Endothelial cell of umbilical vein (primary cell): ENCODE measurements at regions not wholly inside any gene's neighbourhood (a gene's known extent, or its start where the extent isn't known, plus 50 kb on each side); places are given as distances from the start of the nearest gene placed in this dataset.

Experiments used
- BruUV-seq: library from RNA; stranded (reverse); fragments of 400-500 nt; replicated peaks from 2 replicates; lab custom pipeline; 2021; lab: Mats Ljungman, UMichigan
- CTCF ChIA-PET: fragments of 300-600, 350-600 bp; sonication (Branson Sonifier 250); formaldehyde crosslinking; loops from one replicate; lab custom pipeline; 2021; ENCODE audit warnings: antibody characterized with exemption, inconsistent platforms; lab: Charles Lee
- POLR2A ChIA-PET: fragments of 300-600, 350-600 bp; sonication (Branson Sonifier 250); formaldehyde crosslinking; loops from one replicate; lab custom pipeline; 2021; ENCODE audit warnings: antibody characterized with exemption, inconsistent platforms; lab: Charles Lee
- DNase-seq: peaks from one replicate; pipeline ENCODE4 v3.0.0-alpha.2; 2011; ENCODE audit warnings: low read depth, low spot score
- FAIRE-seq: peaks from 2 replicates; lab custom pipeline; 2011; peaks lifted over from hg19 to GRCh38; lab: Jason Lieb, UNC
- H2AFZ ChIP-seq: 2 replicates; pipeline ENCODE4 v1.6.0; 2012; ENCODE audit warnings: low read depth, low read length, control low read depth, inconsistent platforms
- H3K27ac ChIP-seq: 2 replicates; pipeline ENCODE4 v1.5.1; 2011; ENCODE audit warnings: low read depth, mild to moderate bottlenecking, control low read depth, low read length, moderate library complexity; ENCODE audit not compliant: insufficient read depth
- H3K27me3 ChIP-seq, 2 experiments: 2 replicates each; pipeline versions ENCODE4 v1.6.0 to v1.6.1; 2011; ENCODE audit warnings: low read length in 2 of 2, mixed read lengths in 1 of 2; ENCODE audit not compliant: control insufficient read depth in 2 of 2, insufficient read depth in 2 of 2
- H3K36me3 ChIP-seq, 2 experiments: 2 replicates in 1 of 2; 3 replicates in 1 of 2; pipeline ENCODE4 v1.5.1; 2011; ENCODE audit warnings: low read length in 2 of 2, mild to moderate bottlenecking in 1 of 2, moderate library complexity in 1 of 2; ENCODE audit not compliant: control insufficient read depth in 2 of 2, insufficient read depth in 2 of 2; ENCODE audit errors: extremely low read depth in 1 of 2
- H3K4me1 ChIP-seq: 3 replicates; pipeline ENCODE4 v1.5.1; 2011; ENCODE audit warnings: mild to moderate bottlenecking, low read length; ENCODE audit not compliant: control insufficient read depth, insufficient read depth; ENCODE audit errors: extremely low read depth
- H3K4me2 ChIP-seq: 2 replicates; pipeline ENCODE4 v1.6.1; 2011; ENCODE audit warnings: low read length, control low read depth, mixed read lengths; ENCODE audit not compliant: insufficient read depth
- H3K4me3 ChIP-seq, 3 experiments: fragments of 200-600 bp in 1 of 3; sonication (generic), shearing (Covaris generic) in 1 of 3; replicated peaks in 1 of 3; 2 replicates each; pipeline ENCODE4 v1.5.1; 2011 to 2016; ENCODE audit warnings: control low read depth in 3 of 3, low read length in 3 of 3, mild to moderate bottlenecking in 2 of 3, inconsistent platforms in 1 of 3, low read depth in 1 of 3, moderate library complexity in 1 of 3; ENCODE audit not compliant: insufficient read depth in 1 of 3
- H3K79me2 ChIP-seq: 2 replicates; pipeline ENCODE4 v1.6.0; 2012; ENCODE audit warnings: low read length, inconsistent platforms; ENCODE audit not compliant: control insufficient read depth, insufficient read depth
- H3K9ac ChIP-seq: replicated peaks from 2 replicates; pipeline ENCODE3; 2011; ENCODE audit warnings: low read length, control low read depth; ENCODE audit not compliant: insufficient read depth; ENCODE audit errors: extremely low read depth
- H3K9me1 ChIP-seq: replicated peaks from 3 replicates; pipeline ENCODE4 v1.6.0; 2011; ENCODE audit warnings: mild to moderate bottlenecking, low read length; ENCODE audit not compliant: control insufficient read depth, insufficient read depth; ENCODE audit errors: extremely low read depth
- H3K9me3 ChIP-seq: replicated peaks from 2 replicates; pipeline ENCODE4 v1.5.1; 2012; ENCODE audit warnings: low read length, inconsistent platforms; ENCODE audit not compliant: control insufficient read depth, insufficient read depth
- H4K20me1 ChIP-seq: replicated peaks from 2 replicates; pipeline ENCODE3; 2011; ENCODE audit warnings: mild to moderate bottlenecking, low read length; ENCODE audit not compliant: control insufficient read depth, insufficient read depth; ENCODE audit errors: extremely low read depth
- EZH2 ChIP-seq: IDR thresholded peaks from 2 replicates; pipeline ENCODE4 v1.6.1; 2012; ENCODE audit warnings: borderline replicate concordance, low read depth, mild to moderate bottlenecking, moderate library complexity, low read length, inconsistent platforms; ENCODE audit not compliant: severe bottlenecking
- FOS ChIP-seq: IDR thresholded peaks from 2 replicates; pipeline ENCODE4 v1.6.1; 2011; ENCODE audit warnings: mild to moderate bottlenecking, low read length, moderate library complexity, borderline replicate concordance; ENCODE audit not compliant: insufficient read depth
- GATA2 ChIP-seq: IDR thresholded peaks from 2 replicates; pipeline ENCODE4 v1.7.0; 2011; ENCODE audit warnings: low read depth, mild to moderate bottlenecking, moderate library complexity, mixed read lengths, low read length; ENCODE audit not compliant: insufficient read length, insufficient read depth
- MYC ChIP-seq: IDR thresholded peaks from one replicate; pipeline ENCODE4 v1.6.1; 2011; ENCODE audit warnings: mild to moderate bottlenecking, low read depth, low read length
- POLR2A ChIP-seq: IDR thresholded peaks from 2 replicates; pipeline ENCODE4 v1.6.1; 2012; ENCODE audit warnings: low read depth, mild to moderate bottlenecking, control low read depth, low read length
- POLR2AphosphoS5 ChIP-seq: IDR thresholded peaks from 2 replicates; pipeline ENCODE4 v1.6.1; 2012; ENCODE audit warnings: low read depth, mild to moderate bottlenecking, control low read depth, low read length, moderate library complexity; ENCODE audit not compliant: insufficient read depth
- dilution Hi-C: fragments of 300-500 bp; cut with MboI; formaldehyde crosslinking; loops from one replicate; pipeline ENCODE4 v1.15.0; 2019; ENCODE audit warnings: low sequenced_read_pairs; ENCODE audit not compliant: extremely low pct_ligation_motif_present
- intact Hi-C: fragments of 100-400 bp; cut with micrococcal nuclease; formaldehyde crosslinking; loops from one replicate; pipeline ENCODE4 v1.10.0; 2022
- TF ChIP-seq, protein P1 (sequence below), 2 donors: IDR thresholded peaks; 1 replicate in 1 of 2; 2 replicates in 1 of 2; pipeline ENCODE4 v1.5.1; 2011; ENCODE audit warnings: low read length in 2 of 2, mild to moderate bottlenecking in 2 of 2, moderate library complexity in 2 of 2, control low read depth in 1 of 2, inconsistent platforms in 1 of 2, low read depth in 1 of 2; ENCODE audit not compliant: insufficient read depth in 1 of 2; ENCODE audit errors: extremely low read depth in 1 of 2
- TF ChIP-seq, protein P2 (sequence below): IDR thresholded peaks from 2 replicates; pipeline ENCODE4 v1.6.1; 2011; ENCODE audit not compliant: insufficient read depth, insufficient read length

DNA sequence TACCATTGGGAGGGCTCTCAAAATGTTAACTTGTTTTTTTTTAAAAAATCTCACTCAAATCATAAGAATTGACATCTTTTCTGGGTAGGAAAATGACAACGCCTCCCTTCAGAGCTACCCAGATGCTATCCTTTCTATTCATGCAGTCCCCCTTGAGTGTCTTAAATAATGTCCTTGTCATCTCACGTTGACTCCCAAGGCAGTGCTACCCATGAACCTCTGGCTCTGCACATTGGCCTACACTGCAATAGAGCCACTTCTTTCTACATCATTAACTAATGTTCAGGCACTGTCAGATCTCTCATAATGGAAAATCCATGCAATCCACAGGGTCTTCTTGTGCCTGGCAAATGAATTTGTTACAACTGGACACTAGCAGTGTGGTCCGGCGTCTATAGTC is 569.8 kb upstream of the ZFHX3 start:
- Histone ChIP-seq H3K4me1 (no peaks in the 10 kb centered on the region), H3K4me2 (no peak overlapping the region), H2AFZ (no peak overlapping the region), H3K27me3 (no peaks in the 10 kb centered on the region), H3K27ac (no peak overlapping the region), H3K4me3 (no peak overlapping the region), H3K9ac (no peak overlapping the region), H3K9me1 (no peaks in the 10 kb centered on the region), H3K9me3 (no peaks in the 10 kb centered on the region), H4K20me1 (no peaks in the 10 kb centered on the region), H3K79me2 (no peaks in the 10 kb centered on the region), H3K36me3 (no peaks in the 10 kb centered on the region)
- TF ChIP-seq EZH2: no peak
- TF ChIP-seq, protein P1, sequence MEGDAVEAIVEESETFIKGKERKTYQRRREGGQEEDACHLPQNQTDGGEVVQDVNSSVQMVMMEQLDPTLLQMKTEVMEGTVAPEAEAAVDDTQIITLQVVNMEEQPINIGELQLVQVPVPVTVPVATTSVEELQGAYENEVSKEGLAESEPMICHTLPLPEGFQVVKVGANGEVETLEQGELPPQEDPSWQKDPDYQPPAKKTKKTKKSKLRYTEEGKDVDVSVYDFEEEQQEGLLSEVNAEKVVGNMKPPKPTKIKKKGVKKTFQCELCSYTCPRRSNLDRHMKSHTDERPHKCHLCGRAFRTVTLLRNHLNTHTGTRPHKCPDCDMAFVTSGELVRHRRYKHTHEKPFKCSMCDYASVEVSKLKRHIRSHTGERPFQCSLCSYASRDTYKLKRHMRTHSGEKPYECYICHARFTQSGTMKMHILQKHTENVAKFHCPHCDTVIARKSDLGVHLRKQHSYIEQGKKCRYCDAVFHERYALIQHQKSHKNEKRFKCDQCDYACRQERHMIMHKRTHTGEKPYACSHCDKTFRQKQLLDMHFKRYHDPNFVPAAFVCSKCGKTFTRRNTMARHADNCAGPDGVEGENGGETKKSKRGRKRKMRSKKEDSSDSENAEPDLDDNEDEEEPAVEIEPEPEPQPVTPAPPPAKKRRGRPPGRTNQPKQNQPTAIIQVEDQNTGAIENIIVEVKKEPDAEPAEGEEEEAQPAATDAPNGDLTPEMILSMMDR (IDR thresholded peaks at IDR 0.05; ENCODE audit: extremely low read depth in 1 of 2, insufficient read depth in 1 of 2, low read depth in 1 of 2, low read length in 2 of 2): no peak
- POLR2A ChIA-PET: no interaction called here
- FAIRE-seq (no peak), DNase-seq (no peak)
- dilution Hi-C loops: no loop called here
- no TSS peak for BruUV-seq
- intact Hi-C loops: no loop called here
- CTCF ChIA-PET: no interaction called here

DNA sequence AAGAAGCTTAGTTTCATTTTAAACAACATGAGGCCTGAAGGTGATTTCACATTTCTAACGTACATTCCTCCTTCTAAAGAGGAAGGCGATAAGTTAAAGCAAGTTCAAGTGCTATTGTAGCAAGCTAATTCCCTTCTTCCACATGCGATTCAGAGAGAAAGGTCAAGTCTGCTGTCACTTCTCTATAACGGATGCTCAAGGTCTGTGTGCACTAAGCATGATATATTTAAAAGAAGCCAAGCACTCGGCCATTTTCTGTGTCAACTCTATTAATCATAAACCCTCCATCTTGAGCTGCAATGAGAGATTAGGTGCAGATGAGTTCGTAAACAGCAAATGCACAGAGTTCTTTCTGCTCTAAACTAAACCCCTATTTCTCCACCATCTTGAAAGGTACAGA is 568.8 kb upstream of the ZFHX3 start:
- Histone ChIP-seq H3K9ac (no peak overlapping the region), H3K4me3 (no peak overlapping the region), H3K36me3 (no peaks in the 10 kb centered on the region), H3K4me2 (no peak overlapping the region), H3K27ac (no peak overlapping the region), H3K9me3 (no peaks in the 10 kb centered on the region), H4K20me1 (no peaks in the 10 kb centered on the region), H3K9me1 (no peaks in the 10 kb centered on the region), H3K4me1 (no peaks in the 10 kb centered on the region), H2AFZ (no peak overlapping the region), H3K79me2 (no peaks in the 10 kb centered on the region), H3K27me3 (no peaks in the 10 kb centered on the region)
- dilution Hi-C loops: no loop called here
- no peak for FAIRE-seq
- ChIA-PET CTCF (no interaction called here), POLR2A (no interaction called here)
- no TSS peak for BruUV-seq
- TF ChIP-seq POLR2A (no peak), GATA2 (no peak), POLR2AphosphoS5 (no peak), FOS (no peak), MYC (no peak)
- TF ChIP-seq, protein P2, sequence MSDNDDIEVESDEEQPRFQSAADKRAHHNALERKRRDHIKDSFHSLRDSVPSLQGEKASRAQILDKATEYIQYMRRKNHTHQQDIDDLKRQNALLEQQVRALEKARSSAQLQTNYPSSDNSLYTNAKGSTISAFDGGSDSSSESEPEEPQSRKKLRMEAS: no peak
- intact Hi-C loops: no loop called here
- DNase-seq: no peak
